Stimulated activated CD4-positive, alpha-beta T cell treated with anti-CD3 and anti-CD28 coated beads, TNF-alpha, amount 100 ng/mL, for 4 hours (primary cell): ENCODE measurements at regions not wholly inside any gene's neighbourhood (a gene's known extent, or its start where the extent isn't known, plus 50 kb on each side); places are given as distances from the start of the nearest gene placed in this dataset.
"Not testable (repeated sequence)": the region's sequence is repeated elsewhere in the genome, so short reads cannot be mapped to it uniquely, and the experiment has no call there.

Source experiments
- DNase-seq, 3 experiments: peaks; one replicate each; pipeline ENCODE4 v3.0.0-alpha.2; 2020; ENCODE audit warnings: low read depth in 3 of 3

GRCh38 chr13:34695063-34695462 lies 247.0 kb upstream of the NBEA start:
- no peak for DNase-seq

DNA sequence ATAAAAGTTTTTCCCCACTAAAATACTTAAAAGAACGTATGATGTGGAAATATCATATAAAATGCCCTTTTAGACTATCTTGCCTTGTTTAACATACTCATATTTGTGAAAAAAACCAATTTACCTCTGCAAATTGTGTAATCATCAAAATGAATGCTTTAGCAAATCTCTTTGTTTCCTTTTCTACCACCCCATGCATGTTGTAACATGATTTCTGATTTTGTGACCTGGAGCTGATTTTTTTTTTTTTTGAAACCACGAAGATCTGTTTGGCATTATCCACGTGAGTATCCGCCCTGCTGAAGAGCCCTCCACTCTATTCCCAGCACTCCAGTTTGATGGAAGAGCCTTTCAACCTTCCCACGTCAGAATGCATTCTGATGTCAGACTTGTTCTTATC lies 245.8 kb upstream of the NBEA start:
- no peak for DNase-seq

DNA sequence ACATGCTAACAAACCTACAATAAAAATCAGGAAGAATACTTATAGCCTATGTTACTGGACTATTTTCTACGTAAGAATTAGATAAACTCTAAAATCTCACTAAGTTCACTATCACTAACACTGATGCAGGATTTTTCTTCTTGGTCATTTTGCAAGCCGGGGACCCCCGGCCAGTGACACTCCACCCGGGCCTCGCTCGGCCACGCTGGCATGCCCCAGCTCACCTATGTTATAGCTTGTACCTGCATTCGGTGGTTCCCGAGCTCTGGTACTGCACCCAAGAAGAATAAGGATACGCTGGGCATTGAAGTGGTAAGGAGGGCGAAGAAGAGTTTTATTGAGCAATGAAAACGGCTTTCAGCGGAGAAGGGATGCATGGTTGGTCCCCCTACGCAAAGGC lies 245.3 kb upstream of the NBEA start:
- DNase-seq = no peak

DNA sequence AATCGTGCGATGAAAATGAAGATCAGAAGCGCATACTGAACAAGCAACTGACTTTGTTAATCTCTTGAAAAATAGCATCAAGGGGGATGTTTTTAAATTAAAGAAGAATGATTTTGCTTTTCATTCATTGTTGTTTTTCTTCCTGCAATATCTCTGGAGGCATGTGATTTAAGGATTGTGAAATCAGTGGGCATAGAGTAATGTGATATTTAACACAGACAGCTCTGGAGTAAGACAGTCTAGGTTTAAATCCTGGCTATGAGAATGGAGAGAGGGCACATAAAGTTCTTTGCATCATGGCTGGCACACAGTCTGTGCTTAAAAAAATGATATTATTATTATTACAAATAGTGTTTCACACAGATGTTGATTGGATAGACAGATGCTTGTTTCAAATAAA lies 243.1 kb upstream of the NBEA start:
- DNase-seq = no peak

- DNase-seq = no peak
These were observed 241.9 kb upstream of the NBEA start for GRCh38 chr13:34700155-34700554.

GRCh38 chr13:34701919-34702318 lies 240.2 kb upstream of the NBEA start:
- no peak for DNase-seq

DNA sequence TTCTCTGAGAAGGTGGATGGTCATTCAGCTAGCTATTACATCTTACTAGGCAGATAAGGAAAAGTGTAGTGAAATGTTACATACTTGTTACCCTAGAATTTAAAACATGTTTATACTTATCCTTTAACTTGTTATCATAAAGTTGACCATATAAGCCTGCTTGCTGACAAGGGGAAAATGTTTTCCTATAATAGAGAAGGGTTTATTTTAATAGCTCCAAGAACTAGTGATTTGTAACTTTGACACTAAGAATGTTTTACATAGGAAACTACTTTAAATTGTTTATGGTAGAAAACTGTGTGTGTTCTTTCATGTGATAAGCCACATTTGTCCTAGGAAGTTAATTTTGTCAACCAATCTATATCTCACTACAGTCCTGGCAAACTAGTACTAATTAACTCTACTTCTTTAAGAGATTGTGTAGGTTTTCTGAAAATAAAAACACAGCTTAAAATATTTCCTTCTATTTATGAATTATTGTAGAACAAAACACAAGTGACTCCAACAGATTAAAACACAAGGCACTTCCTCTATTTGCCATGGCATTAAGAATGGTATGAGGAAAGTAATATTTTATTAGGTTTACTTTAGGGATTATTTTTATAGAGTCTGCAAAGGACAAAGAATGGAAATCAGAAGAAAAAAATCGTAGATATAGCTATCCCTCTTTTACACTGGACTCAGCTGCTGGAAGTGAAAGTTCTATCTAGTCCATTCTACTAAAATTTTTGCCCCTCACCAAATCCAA lies 233.3 kb upstream of the NBEA start:
- no peak for DNase-seq

- DNase-seq = no peak
These were observed 222.8 kb upstream of the NBEA start for GRCh38 chr13:34719060-34719875.

GRCh38 chr13:34720618-34721017 lies 221.5 kb upstream of the NBEA start:
- no peak for DNase-seq

GRCh38 chr13:34721631-34722595 lies 220.2 kb upstream of the NBEA start:
- no peak for DNase-seq

DNA sequence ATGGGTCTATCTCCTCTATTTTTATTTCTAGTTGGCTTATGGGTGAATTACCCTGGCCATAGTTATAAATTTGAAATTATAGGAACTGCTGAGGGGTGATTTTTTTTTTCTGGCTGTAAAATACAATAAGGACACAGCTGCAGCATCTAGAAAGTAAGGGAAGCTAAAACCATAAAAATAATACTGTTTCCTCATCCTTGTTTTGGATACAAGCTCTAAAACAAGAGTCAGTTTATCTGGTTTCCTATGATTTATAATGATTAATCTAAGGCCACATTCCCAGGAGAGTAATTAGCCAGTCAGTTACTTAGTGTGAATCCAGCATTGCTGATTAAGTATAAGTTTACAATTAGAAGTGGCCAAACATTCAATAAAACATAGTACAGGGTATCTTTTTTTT lies 219.1 kb upstream of the NBEA start:
- DNase-seq = no peak

GRCh38 chr13:34730961-34731360 lies 211.1 kb upstream of the NBEA start:
- no peak for DNase-seq

- DNase-seq = no peak
These were observed 210.6 kb upstream of the NBEA start for GRCh38 chr13:34731486-34731885.

DNA sequence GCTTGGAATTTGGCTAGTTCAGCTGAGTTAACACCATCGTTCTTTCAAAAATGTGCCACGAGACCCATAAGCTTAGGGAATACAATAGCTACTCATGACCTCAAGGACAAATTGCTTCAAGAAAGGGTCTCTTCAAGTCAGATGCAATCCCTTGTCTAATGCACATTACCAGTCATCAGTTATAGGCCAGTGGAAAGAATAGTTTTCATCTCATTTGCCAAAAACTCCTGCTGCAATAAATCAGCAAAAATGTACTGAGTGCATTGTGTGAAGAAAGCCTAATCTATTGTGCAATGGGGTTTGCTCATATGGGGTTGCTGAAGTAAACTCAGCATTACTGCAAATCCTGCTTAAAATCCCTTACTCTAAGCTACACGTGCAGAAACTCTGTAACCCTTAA lies 208.3 kb upstream of the NBEA start:
- DNase-seq = no peak

DNA sequence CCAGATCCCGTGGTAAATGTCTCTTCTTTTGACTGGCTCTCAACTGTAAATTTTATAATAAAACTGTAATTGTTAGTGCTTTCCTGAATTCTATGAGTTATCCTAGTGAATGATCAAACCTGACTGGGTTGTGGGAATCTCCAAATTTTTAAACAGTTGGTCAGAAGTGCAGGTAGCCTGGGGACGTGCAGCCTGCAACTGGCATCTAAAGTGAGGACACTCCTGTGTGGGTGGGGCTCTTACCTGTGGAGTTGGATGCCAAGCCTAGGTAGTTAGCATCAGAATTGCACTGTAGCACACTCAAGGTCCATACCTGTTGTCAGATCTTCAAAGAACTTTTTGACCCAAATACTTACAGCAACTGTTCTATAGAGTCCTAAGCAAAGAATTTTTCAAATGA lies 207.1 kb upstream of the NBEA start:
- DNase-seq = no peak

DNA sequence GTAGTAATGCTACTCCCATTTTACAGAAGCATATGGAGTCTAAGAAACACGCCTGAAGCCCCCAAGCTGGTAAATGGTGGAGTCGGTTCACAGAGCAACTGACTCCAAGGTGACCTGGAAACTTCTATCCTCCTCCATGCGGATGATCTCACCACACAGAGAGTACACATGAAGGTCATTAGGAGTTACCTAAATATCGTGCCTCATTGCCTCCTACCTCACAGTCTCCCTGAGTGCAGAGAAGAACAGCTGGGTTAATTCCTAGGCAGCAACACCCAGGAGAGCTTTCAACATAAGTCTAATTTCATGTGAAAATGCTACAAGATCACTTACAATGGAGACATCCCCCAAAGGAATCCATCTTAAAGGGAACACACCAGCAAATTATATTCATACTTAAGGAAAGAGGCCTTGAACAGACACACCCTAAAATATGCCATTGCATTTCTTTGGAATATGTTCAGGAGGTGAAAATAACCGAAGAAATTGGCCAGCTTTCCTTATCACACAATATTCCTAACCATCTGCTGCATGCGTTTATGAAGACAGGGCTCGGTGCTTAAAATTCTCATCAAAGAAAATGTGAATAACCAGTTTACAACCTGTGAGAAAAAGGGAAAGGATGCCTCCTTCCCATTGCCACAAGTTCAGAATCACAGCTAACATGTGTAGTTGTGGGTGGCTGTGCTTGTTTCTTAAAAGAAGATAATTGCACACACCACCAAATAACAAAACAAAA lies 203.6 kb upstream of the NBEA start:
- no peak for DNase-seq

GRCh38 chr13:34747056-34747455 lies 195.0 kb upstream of the NBEA start:
- not testable (repeated sequence) for DNase-seq

DNA sequence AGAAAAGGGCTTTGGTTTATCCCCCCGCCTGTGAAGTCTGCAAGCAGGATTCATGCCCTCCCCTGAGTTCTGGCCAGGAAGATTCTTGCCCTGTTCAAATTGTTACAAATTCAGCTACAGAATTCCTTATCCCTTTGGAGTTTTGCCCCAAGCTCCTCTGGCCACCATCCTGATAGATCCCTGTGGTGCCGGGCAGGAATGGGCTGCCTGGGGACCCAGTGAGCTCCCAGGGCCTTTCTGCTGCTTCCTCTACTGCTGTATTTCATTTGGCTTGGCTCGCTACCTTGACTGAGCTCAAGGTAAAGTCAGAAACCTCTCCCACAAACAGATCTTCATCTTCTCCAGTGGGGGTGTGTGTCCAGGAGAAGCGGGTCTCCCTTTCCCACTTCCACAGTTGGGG lies 194.6 kb upstream of the NBEA start:
- no peak for DNase-seq

- no peak for DNase-seq
These were observed 194.0 kb upstream of the NBEA start for GRCh38 chr13:34748073-34748472.

DNA sequence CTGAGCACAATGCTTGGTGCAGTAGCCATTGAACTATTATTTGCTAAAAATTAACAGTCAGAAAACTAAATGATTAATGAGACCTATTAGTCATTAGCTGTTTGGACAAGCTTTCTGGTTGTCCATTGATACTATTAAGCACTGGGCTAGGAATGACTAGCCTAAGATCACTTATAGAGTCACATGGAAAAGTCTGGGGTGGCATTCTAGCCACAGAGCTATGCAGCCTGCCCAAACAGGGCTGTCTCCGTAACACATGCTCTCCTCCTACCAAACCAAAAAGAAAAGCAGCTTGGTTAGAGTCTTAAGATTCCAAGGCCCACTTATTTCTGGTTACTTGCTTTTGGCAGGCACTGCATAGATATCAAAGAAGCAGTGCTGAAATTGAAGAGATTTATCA lies 193.5 kb upstream of the NBEA start:
- DNase-seq = no peak

GRCh38 chr13:34749046-34749445 lies 193.0 kb upstream of the NBEA start:
- no peak for DNase-seq
